Kidney (tissue), 13 donors: ENCODE measurements at regions not wholly inside any gene's neighbourhood (a gene's known extent, or its start where the extent isn't known, plus 50 kb on each side); places are given as distances from the start of the nearest gene placed in this dataset.
A peak's percentile ranks its signal among the peaks of the same experiment; 100 is the strongest.

Experiments used
- DNase-seq, 5 donors: peaks; one replicate each; pipeline ENCODE4 v3.0.0-alpha.2; 2013 to 2020
- FAIRE-seq: peaks from 2 replicates; lab custom pipeline; 2012; peaks lifted over from hg19 to GRCh38; lab: Jason Lieb, UNC
- H3K27ac ChIP-seq, 2 donors: one replicate each; pipeline ENCODE4 v1.7.0; 2013; ENCODE audit warnings: low read depth in 2 of 2, low read length in 2 of 2, inconsistent platforms in 1 of 2
- H3K27me3 ChIP-seq: one replicate; pipeline ENCODE4 v1.7.1; 2013; ENCODE audit warnings: low read length, inconsistent platforms; ENCODE audit not compliant: control insufficient read depth, insufficient read depth
- H3K36me3 ChIP-seq, 3 donors: one replicate each; pipeline versions ENCODE4 v1.7.0 to v1.7.1; 2013; ENCODE audit warnings: low read length in 3 of 3, control low read depth in 1 of 3, inconsistent platforms in 1 of 3; ENCODE audit not compliant: insufficient read depth in 3 of 3, control insufficient read depth in 2 of 3
- H3K4me1 ChIP-seq, 3 donors: one replicate each; pipeline versions ENCODE4 v1.7.0 to v1.7.1; 2013; ENCODE audit warnings: low read length in 3 of 3, inconsistent platforms in 1 of 3, low read depth in 1 of 3; ENCODE audit not compliant: control insufficient read depth in 2 of 3, insufficient read depth in 2 of 3
- H3K4me3 ChIP-seq, 3 donors: one replicate each; pipeline versions ENCODE4 v1.7.0 to v1.8.1; 2013; ENCODE audit warnings: low read length in 3 of 3, control low read depth in 1 of 3, inconsistent platforms in 1 of 3
- H3K9ac ChIP-seq, 3 donors: one replicate each; pipeline versions ENCODE4 v1.7.0 to v1.7.1; 2013; ENCODE audit warnings: low read length in 3 of 3, control low read depth in 1 of 3, inconsistent platforms in 1 of 3
- H3K9me3 ChIP-seq, 3 donors: one replicate each; pipeline versions ENCODE4 v1.7.0 to v1.7.1; 2013; ENCODE audit warnings: low read length in 3 of 3, control low read depth in 1 of 3, inconsistent platforms in 1 of 3; ENCODE audit not compliant: control insufficient read depth in 2 of 3, insufficient read depth in 1 of 3
- intact Hi-C: fragments of 100-400 bp; cut with DNase I; formaldehyde crosslinking; loops from one replicate; pipeline ENCODE4 v1.11.1; 2022
- TF ChIP-seq, protein P1 (sequence below): IDR thresholded peaks from 3 replicates; pipeline ENCODE4 v1.5.1; 2012; ENCODE audit warnings: mild to moderate bottlenecking, moderate library complexity, borderline replicate concordance; ENCODE audit not compliant: insufficient read depth; ENCODE audit errors: extremely low read depth
- donor health status: control.
- donor health status: control.
- donor health status: control.
- donor health status: control.
- donor health status: control.
- donor health status: DM: yes; HTN: yes; CAD: no.
- donor health status: Normal renal cell carcinoma (clear cell type).

DNA sequence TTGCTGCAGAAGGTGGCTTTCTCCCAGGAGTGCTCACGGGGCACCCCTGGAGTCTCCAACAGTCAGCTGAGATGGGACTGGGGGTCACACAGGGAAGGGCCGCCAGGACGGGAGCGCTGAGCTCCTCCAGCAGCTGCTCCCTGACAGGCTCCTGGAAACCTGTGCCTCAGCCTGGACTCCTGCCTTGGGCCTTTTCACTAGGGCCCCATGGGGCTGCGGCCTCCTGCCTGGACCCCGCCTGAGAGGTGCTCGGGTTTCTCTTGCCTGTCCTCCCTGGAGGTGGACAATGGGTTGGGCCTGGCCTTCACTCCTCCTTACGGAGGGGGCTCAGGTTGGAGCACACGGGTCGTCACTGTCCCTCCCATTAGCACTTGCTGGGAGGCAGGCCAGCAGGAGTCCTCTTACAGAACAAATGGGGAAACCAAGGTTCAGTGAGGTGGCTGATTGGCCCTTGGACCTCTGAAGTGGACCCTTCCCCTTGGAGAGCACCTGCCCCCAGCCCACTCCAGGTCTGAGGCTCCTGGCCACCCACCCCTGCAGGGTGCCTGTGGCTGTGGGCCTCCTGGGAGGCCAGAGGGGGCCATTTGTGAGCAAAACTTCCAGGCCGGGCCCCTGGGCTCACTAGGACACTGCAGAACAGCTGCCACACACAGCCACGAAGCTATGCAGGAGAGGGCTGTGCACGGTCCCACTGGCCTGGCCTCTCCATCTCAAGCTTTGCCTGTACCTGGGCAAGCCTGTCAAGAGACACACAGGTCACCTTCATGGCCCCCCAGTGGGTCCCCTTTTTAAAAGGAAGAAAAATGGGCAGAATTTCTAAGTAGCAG is 57.1 kb upstream of the ODC1 start:
- intact Hi-C loops, result no loop called here
- H3K4me3 ChIP-seq, result no peak overlapping the region
- no peaks in the 10 kb centered on the region for H3K9me3 ChIP-seq
- H3K36me3 ChIP-seq, result no peaks in the 10 kb centered on the region
- TF ChIP-seq, protein P1, sequence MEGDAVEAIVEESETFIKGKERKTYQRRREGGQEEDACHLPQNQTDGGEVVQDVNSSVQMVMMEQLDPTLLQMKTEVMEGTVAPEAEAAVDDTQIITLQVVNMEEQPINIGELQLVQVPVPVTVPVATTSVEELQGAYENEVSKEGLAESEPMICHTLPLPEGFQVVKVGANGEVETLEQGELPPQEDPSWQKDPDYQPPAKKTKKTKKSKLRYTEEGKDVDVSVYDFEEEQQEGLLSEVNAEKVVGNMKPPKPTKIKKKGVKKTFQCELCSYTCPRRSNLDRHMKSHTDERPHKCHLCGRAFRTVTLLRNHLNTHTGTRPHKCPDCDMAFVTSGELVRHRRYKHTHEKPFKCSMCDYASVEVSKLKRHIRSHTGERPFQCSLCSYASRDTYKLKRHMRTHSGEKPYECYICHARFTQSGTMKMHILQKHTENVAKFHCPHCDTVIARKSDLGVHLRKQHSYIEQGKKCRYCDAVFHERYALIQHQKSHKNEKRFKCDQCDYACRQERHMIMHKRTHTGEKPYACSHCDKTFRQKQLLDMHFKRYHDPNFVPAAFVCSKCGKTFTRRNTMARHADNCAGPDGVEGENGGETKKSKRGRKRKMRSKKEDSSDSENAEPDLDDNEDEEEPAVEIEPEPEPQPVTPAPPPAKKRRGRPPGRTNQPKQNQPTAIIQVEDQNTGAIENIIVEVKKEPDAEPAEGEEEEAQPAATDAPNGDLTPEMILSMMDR, result no peak
- H3K4me1 ChIP-seq, result peaks cover 0 to 5% (median 0%) of the 10 kb centered on the region in 3 donors
- DNase-seq, result peak in 1 of 5 donors; percentile 45
- no peak for FAIRE-seq
- H3K9ac ChIP-seq, result no peak overlapping the region
- H3K27me3 ChIP-seq, result no peaks in the 10 kb centered on the region
- no peak overlapping the region for H3K27ac ChIP-seq

DNA sequence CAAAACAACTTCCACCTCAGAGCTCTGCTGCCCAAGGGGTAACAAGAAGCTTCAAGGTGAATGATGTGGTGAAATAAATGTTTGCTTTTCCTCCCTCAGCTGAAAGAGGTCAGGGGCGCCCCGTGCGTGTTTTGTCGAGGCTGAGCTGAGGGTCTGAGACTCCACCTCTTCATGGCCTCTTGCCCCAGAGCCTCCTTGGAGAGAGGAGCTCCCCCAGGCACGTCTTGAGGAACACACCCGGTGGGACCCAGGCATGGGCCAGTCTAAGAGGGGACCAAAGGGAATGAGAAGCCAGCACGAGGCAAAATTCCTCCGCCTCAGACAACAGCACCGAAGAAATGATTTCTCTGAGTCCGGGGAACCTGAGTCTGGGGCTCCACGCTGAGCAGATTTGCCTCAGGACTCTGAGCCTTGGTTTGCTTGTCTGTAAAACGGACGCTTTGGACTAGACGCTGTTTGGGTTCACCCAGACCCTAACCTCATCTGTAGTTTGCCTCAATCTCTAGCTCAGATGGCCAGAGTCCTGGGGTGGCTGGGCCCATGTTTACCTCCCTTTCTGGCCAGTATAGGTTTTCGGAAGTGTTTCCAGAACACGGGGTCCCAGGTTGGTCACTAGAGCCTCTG is 56.4 kb upstream of the ODC1 start:
- intact Hi-C loops, result no loop called here
- FAIRE-seq (no peak), DNase-seq (peak in 1 of 5 donors; percentile 54)
- Histone ChIP-seq H3K4me1 (peaks cover 0 to 5% (median 0%) of the 10 kb centered on the region in 3 donors), H3K36me3 (no peaks in the 10 kb centered on the region), H3K4me3 (no peak overlapping the region), H3K9ac (no peak overlapping the region), H3K27me3 (no peaks in the 10 kb centered on the region), H3K9me3 (no peaks in the 10 kb centered on the region), H3K27ac (no peak overlapping the region)
- TF ChIP-seq, protein P1, result no peak

DNA sequence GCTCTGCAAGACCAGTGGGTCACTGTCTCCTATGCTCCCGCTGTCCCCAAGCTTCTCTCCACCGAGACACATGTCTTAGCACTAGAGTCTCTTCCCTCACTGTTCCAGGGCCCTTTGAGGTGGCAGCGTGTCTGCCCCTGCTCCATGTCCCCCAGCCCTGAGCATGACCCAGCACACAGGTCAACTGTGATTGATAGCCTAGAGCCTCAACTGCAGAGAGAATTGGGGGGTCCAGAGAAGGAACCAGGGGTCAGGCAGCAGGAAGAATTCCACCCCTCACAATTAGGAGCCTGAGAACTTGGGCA is 54.6 kb upstream of the ODC1 start:
- FAIRE-seq, result no peak
- no peaks in the 10 kb centered on the region for H3K27me3 ChIP-seq
- H3K27ac ChIP-seq, result no peak overlapping the region
- peaks cover 0 to 5% (median 0%) of the 10 kb centered on the region in 3 donors for H3K4me1 ChIP-seq
- intact Hi-C loops, result no loop called here
- no peaks in the 10 kb centered on the region for H3K36me3 ChIP-seq
- no peak for DNase-seq
- H3K9ac ChIP-seq, result no peak overlapping the region
- H3K4me3 ChIP-seq, result no peak overlapping the region
- TF ChIP-seq, protein P1, result no peak
- H3K9me3 ChIP-seq, result no peaks in the 10 kb centered on the region
